Occipital lobe (tissue), 1 donor: ENCODE measurements at regions not wholly inside any gene's neighbourhood (a gene's known extent, or its start where the extent isn't known, plus 50 kb on each side); places are given as distances from the start of the nearest gene placed in this dataset.

Experiments used
- DNase-seq: peaks from one replicate; lab custom pipeline; 2025; lab: John Stamatoyannopoulos, UW

GRCh38 chr11:27215471-27216269 is 147.3 kb downstream of the CCDC34 start:
- no peak for DNase-seq

DNA sequence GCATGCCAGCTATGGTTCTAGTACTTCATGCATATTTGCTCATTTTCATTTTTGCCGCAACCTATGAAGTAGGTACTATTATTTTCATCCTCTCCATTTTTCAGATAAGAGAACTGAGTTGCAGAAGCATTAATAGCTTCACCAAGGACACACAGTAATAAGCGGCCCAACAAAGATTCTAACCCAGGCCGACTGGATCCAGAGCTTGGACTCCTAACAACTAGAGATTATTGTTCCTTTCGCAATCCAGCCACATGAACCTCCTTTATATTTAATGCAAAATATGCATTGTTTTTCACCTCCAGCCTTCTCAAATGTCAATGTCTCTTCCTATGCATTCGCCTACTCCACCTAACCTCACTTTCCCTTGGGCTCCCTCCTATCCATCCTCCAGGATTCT is 148.3 kb downstream of the CCDC34 start:
- DNase-seq: no peak

DNA sequence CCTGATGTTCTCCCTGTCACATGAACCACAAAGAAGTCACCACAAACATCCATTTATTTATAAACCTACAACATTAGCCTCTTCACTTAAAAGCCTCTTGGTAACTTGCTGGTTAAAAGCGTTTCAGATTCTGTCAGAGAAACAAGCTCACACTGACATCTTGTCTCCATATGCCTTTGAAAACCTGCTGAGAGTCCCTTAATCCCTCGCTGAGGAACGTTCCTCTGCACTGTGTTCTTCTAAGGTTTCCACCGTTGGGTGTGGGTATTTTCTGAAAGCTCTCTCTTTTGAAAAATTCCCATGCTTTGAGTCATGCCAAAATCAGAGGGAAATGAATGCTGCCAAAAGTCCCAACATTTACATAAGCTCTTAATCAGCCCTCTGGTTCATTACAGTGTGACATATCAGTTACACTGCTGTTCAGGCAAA is 149.8 kb downstream of the CCDC34 start:
- DNase-seq: no peak

- DNase-seq: no peak
These were observed 150.7 kb downstream of the CCDC34 start for GRCh38 chr11:27212248-27212780.

- no peak for DNase-seq
These were observed 151.5 kb downstream of the CCDC34 start for GRCh38 chr11:27211370-27212127.

DNA sequence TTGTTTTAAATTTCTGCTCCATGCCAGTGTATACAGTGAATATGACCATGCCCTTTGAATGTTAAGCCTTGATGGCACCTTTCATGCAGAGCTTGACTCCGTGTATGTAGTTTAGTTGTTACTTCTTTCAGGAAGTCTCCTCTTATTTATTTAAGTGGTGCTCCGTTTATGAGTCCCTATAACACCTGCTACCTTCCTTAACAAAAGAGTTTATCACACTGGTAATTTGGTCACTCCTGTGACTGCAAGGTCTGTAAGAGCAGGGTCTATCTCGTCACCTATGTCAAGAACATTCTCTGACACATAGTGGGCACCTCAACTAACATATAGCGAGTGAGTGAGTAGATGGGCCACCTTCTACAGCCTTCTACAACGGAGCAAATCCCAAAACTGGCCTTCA is 152.5 kb downstream of the CCDC34 start:
- DNase-seq: no peak

DNA sequence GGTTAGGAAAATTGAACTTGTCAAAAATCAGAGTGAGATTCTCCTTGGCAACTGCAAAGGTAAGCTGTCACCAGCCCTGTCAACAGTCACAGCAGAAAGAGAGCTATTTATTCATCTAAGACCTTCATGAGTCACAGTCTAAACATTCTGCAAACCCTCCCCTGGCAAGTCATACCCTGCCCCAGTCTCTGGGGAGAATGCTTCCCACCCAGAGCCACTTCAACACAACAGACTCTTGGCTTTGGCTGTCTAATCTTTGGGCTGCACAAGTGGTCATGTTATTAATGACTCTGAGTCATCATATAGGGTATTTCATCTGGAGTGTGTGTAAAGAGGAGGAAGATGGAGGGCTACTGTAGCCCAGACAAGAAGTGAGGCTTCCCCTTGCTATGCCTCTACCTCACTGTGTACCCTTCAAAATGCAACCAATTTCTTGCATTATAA is 153.4 kb downstream of the CCDC34 start:
- no peak for DNase-seq

DNA sequence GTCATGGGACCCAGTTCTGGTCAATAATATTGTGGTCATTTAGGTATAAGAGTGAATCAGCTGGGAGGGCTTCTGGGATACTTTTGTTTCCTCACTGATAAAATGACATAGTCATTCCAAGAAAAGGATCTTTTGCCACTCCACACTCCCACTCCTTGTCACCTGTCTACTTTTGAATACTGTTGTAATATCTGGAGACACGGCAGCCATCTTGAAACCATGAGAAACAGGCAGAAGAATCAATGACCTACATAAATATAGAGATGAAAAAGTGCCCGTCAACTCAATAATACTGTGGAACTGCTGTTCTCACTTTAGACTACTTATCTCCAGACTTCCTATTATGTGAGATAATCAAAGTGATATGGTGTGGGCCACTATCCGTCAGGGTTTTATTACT is 154.2 kb downstream of the CCDC34 start:
- DNase-seq: no peak

DNA sequence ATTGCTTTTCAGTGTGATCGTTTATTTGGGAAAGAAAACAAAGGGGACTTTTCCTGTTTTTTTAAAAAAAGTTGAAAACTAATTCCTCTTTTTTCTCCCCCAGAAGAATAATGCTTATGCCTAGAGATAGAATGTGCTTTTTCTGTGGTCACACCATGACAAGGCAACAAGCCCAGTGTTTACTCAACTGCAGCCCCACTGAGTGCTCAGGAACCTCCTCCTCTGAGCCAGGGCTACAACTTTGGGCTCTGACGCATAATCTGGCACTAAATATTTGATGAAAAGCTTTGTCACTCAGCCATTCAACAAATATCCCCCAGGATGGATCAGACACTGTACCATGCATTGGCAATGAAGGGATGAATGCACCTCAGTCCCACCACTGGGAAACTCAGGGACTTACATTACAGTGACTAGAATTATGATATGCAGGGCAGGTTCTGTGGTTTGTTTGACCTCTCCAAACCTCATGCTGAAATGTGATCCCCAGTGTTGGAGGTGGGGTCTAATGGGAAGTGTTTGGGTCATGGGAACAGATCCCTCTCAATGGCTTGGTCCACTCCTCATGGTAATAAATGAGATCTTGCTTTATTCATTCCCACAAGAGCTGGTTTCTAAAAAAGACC is 155.9 kb downstream of the CCDC34 start:
- no peak for DNase-seq

DNA sequence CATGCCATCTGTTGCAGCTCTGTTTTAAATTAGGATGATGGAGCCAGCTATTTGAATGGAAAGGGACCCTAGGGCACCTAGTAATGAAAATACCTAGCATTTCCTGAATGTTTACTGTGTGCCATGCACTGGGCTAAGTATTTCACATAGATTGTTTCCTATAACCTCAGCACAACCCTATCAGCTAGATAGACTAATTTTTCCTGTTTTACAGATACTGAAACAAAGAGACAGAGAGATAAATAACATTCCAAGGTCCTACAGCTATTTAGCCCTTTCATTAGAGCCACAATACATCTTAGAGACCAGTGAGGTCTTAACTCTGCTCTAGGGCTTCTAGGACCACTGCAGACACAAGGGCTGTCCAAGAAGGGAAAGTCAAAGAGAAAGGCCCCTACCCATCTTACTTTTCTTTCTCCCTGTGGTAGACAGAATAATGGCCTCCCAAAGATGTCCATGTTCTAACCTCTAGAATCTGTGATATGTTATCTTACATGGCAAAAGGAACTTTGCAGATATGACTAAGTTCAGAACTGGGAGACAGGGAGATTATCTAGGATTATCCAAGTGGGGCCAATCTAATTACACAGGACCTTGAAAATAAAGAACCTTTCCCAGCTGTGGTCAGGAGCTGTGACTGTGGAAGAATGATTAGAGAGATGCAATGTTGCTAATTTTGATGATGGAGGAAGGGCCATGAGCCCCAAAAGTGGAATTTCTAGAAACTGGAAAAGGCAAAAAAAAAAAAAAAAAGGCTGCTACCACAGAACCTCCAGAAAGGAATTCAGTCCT is 157.0 kb downstream of the CCDC34 start:
- DNase-seq: no peak

DNA sequence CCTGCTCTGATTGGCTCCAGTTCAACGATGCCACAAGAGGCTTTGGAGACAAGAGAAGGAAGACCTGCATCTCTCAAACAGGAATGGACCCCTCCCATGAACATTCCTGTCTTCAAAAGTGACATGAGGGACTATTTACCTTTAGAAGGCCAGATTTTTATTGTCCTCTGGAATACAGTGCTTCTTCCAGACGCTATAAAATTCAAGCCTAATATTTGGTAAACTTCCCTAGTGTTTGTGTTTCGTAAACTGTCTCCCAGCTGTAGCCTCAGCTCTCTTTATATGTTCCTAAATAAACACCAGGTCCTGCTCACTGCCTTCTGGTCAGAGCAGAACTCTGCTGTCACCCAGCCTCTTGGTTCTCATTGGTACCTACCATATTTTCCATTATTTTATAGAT is 157.8 kb downstream of the CCDC34 start:
- no peak for DNase-seq

GRCh38 chr11:27204529-27204928 is 158.5 kb downstream of the CCDC34 start:
- no peak for DNase-seq

DNA sequence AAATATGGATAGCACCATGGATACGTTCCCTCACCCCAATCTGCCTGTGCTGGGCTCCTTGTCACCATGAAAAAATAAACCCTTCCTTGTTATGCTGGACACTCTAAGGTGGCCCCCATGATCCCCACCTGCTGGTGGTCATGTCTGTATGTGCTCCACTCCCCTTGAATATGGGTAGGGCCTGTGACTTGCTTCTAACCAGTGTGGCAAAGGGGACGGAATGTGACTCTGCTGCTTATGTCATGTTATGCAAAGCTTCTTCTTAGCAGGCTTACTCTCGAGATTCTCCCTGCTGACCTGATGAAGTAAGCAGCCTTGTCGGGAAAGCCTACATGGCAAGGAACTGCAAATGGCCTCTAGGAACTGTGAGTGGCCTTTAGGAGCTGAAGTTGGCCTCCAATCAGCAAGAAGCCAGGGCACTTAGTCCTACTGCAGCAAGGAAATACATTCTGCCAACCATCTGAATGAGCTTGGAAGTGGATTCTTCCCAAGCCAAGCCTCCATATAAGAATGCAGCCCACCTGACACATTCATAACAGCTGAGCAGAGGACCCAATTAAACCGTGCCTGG is 159.9 kb downstream of the CCDC34 start:
- DNase-seq: no peak

DNA sequence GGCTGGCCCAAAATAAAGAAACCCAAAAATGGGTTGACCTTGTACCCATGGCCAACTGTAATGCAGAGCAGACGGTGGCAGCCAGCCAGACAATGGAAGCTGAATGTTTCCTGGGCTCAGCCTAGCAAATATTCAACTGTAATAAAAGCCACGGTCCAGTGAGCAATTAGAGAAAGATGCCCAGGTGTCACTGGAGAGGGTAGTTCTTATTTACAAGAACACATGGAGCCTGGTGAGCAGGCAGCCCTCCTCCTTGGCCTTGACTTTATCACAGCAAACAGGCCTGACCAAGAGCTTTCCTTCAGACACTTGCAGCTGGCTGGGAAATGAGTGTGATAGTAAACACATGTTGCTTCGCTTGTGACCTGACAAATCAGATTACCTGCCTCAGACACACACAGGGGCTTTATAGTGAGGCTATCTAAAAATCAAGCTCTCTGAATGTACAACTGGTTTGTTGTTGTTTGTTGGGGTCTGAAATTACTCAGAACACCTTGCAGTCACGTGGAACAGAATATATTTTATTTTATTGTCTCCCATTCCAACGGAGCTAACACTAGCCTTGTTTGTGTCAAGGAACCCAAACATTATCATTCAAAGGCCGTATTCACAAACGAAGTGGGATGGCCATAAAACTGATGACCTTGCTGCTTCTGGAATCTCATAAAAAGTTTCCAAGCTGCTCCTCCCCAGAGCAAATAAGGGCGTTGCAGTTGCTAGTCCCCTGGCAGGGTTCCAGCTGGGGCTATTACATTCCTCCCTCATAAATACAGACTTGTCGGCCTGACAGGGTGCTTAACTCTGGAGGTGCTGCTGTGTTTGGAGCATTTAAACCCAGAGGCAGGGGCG is 161.1 kb downstream of the BBOX1 start:
- DNase-seq: no peak

DNA sequence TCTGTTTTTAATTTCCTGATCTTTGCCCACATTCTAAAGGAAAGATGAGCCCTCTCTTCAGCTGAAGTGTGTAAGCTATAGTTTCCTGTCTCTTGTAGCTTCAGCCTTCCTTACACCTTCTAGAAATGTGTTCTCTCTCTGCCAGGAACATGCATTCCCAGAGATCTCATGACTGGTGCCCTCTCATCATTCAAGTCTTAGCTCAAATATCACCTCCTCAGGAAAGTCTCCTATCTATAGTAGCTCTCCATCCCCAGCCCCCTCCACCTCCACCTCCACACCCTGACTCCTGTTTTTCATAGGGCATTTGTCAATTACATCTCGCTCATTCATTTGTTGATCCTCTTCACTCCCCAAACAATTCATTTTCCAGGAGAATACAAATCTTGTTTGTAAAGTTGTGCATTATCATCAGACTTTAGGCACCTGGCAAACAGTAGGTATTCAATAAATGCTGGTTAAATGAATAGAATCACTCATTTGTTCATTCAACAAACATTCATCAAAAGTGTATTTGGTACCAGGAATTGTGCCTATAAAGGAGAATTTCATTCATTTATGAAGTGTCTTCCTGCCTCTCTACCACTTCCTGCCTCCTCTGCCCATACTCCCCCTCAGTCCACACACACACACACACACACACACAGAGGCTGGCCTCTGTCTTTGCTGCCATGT is 160.3 kb downstream of the BBOX1 start:
- no peak for DNase-seq

DNA sequence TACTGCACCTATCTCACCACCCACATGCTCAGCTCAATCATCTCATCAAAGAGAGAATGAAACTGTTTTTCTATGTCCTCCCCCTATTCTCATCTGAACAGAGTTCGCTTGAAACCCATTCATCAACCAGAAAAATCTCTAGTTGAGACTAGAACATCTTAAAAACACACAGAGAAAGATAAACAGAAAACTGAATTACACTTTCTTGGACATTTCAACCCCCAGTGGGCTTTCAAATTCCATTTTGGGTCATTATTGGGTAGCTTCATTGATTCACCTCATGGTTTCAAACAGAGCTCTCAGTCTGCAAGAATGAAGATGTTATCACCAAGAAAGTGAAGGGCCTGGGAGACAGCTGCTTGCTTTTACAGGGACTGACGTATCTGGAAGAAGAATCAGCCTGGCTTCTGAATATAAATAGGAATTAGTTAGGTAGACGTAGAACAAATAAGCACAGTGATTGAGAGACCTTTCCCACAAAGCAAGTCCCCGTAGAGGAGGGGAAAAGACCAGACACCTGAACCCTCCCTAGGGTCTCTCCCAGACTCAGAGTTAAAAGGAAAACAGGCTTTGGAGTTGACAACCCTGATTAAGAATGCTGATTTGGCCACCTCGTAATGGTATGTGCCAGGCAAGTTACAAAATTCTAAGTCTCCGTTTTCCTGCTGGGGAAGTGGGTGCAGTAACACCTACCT is 155.7 kb downstream of the BBOX1 start:
- DNase-seq: no peak

GRCh38 chr11:27195837-27196202 is 155.2 kb downstream of the BBOX1 start:
- no peak for DNase-seq

- DNase-seq: no peak
These were observed 154.4 kb downstream of the BBOX1 start for GRCh38 chr11:27194976-27195375.
